LoVo (cell line): ENCODE measurements at regions not wholly inside any gene's neighbourhood (a gene's known extent, or its start where the extent isn't known, plus 50 kb on each side); places are given as distances from the start of the nearest gene placed in this dataset.
"Not testable (repeated sequence)": the region's sequence is repeated elsewhere in the genome, so short reads cannot be mapped to it uniquely, and the experiment has no call there.

Experiments
- DNase-seq: peaks from one replicate; pipeline ENCODE4 v3.0.0-alpha.2; 2016; ENCODE audit warnings: low spot score

- no peak for DNase-seq
Observed at GRCh38 chr12:60195483-60195882, 599.7 kb downstream of the SLC16A7 start.

- DNase-seq: no peak
Observed at GRCh38 chr12:60196366-60196765, 600.5 kb downstream of the SLC16A7 start.

GRCh38 chr12:60197589-60197988 lies 601.8 kb downstream of the SLC16A7 start:
- no peak for DNase-seq

GRCh38 chr12:60201891-60202290 lies 606.1 kb downstream of the SLC16A7 start:
- DNase-seq: no peak

GRCh38 chr12:60205500-60205899 lies 609.7 kb downstream of the SLC16A7 start:
- no peak for DNase-seq

GRCh38 chr12:60209521-60209920 lies 613.7 kb downstream of the SLC16A7 start:
- no peak for DNase-seq

- peak; percentile 29 for DNase-seq
Observed at GRCh38 chr12:60209933-60210332, 614.1 kb downstream of the SLC16A7 start.

- DNase-seq: no peak
Observed at GRCh38 chr12:60210756-60211155, 614.9 kb downstream of the SLC16A7 start.

GRCh38 chr12:60211244-60211643 lies 615.4 kb downstream of the SLC16A7 start:
- DNase-seq: no peak

GRCh38 chr12:60212159-60213000 lies 616.6 kb downstream of the SLC16A7 start:
- DNase-seq: no peak

GRCh38 chr12:60213272-60213671 lies 617.4 kb downstream of the SLC16A7 start:
- not testable (repeated sequence) for DNase-seq

GRCh38 chr12:60216226-60216625 lies 620.4 kb downstream of the SLC16A7 start:
- no peak for DNase-seq

GRCh38 chr12:60223242-60223641 lies 627.4 kb downstream of the SLC16A7 start:
- DNase-seq: no peak

- no peak for DNase-seq
Observed at GRCh38 chr12:60225216-60226000, 629.6 kb downstream of the SLC16A7 start.

GRCh38 chr12:60227916-60228315 lies 632.1 kb downstream of the SLC16A7 start:
- DNase-seq: no peak

GRCh38 chr12:60230056-60230455 lies 634.2 kb downstream of the SLC16A7 start:
- no peak for DNase-seq

GRCh38 chr12:60231303-60231702 lies 635.5 kb downstream of the SLC16A7 start:
- DNase-seq: no peak

- no peak for DNase-seq
Observed at GRCh38 chr12:60231976-60232907, 636.4 kb downstream of the SLC16A7 start.

GRCh38 chr12:60234611-60235195 lies 638.9 kb downstream of the SLC16A7 start:
- DNase-seq: not testable (repeated sequence)

- no peak for DNase-seq
Observed at GRCh38 chr12:60235261-60235660, 639.4 kb downstream of the SLC16A7 start.

- not testable (repeated sequence) for DNase-seq
Observed at GRCh38 chr12:60236416-60236815, 640.6 kb downstream of the SLC16A7 start.

- no peak for DNase-seq
Observed at GRCh38 chr12:60240891-60241290, 645.1 kb downstream of the SLC16A7 start.
